HG02678 (cell line): ENCODE measurements at regions not wholly inside any gene's neighbourhood (a gene's known extent, or its start where the extent isn't known, plus 50 kb on each side); places are given as distances from the start of the nearest gene placed in this dataset.

Source experiments
- ATAC-seq: cut with Tn5 transposase; IDR thresholded peaks from one replicate; pipeline ENCODE4 v1.9.1; 2021; ENCODE audit warnings: mild to moderate bottlenecking, moderate library complexity; ENCODE audit not compliant: unreplicated experiment

GRCh38 chr10:106520698-106521097, 643.8 kb downstream of the SORCS1 start:
- no peak for ATAC-seq

- no peak for ATAC-seq
Measured at GRCh38 chr10:106519376-106520030, 645.0 kb downstream of the SORCS1 start.

GRCh38 chr10:106515206-106515790, 649.2 kb downstream of the SORCS1 start:
- no peak for ATAC-seq

- no peak for ATAC-seq
Measured at GRCh38 chr10:106513352-106513771, 651.1 kb downstream of the SORCS1 start.

- ATAC-seq: no peak
Measured at GRCh38 chr10:106511917-106512316, 652.6 kb downstream of the SORCS1 start.

- no peak for ATAC-seq
Measured at GRCh38 chr10:106508950-106509349, 655.6 kb downstream of the SORCS1 start.

GRCh38 chr10:106506526-106507283, 657.8 kb downstream of the SORCS1 start:
- ATAC-seq: no peak

- ATAC-seq: no peak
Measured at GRCh38 chr10:106504536-106504935, 660.0 kb downstream of the SORCS1 start.

GRCh38 chr10:106502641-106503040, 661.9 kb downstream of the SORCS1 start:
- no peak for ATAC-seq

- ATAC-seq: no peak
Measured at GRCh38 chr10:106500925-106501525, 663.5 kb downstream of the SORCS1 start.

- no peak for ATAC-seq
Measured at GRCh38 chr10:106500041-106500924, 664.2 kb downstream of the SORCS1 start.

- ATAC-seq: no peak
Measured at GRCh38 chr10:106499448-106499847, 665.1 kb downstream of the SORCS1 start.

GRCh38 chr10:106498675-106499074, 665.8 kb downstream of the SORCS1 start:
- ATAC-seq: no peak

GRCh38 chr10:106495931-106496330, 668.6 kb downstream of the SORCS1 start:
- no peak for ATAC-seq

- ATAC-seq: no peak
Measured at GRCh38 chr10:106493751-106494150, 670.8 kb downstream of the SORCS1 start.

GRCh38 chr10:106493226-106493625, 671.3 kb downstream of the SORCS1 start:
- ATAC-seq: no peak

GRCh38 chr10:106487726-106488125, 676.8 kb downstream of the SORCS1 start:
- no peak for ATAC-seq

- no peak for ATAC-seq
Measured at GRCh38 chr10:106481598-106482275, 682.8 kb downstream of the SORCS1 start.

GRCh38 chr10:106479636-106480035, 684.9 kb downstream of the SORCS1 start:
- ATAC-seq: no peak

- no peak for ATAC-seq
Measured at GRCh38 chr10:106474876-106475275, 689.6 kb downstream of the SORCS1 start.
